Upper lobe of left lung (tissue), 4 donors: ENCODE measurements at regions not wholly inside any gene's neighbourhood (a gene's known extent, or its start where the extent isn't known, plus 50 kb on each side); places are given as distances from the start of the nearest gene placed in this dataset.

ENCODE experiments used
- CTCF ChIP-seq, 6 experiments: fragments of 450-650 bp in 4 of 6; fragments of 200-600 bp in 2 of 6; sonication (generic) in 2 of 6; IDR thresholded peaks; one replicate each; pipeline ENCODE4 v1.5.1; 2016 to 2019; ENCODE audit warnings: antibody characterized with exemption in 6 of 6
- EP300 ChIP-seq, 4 donors: sonication (generic); formaldehyde crosslinking; IDR thresholded peaks; one replicate each; pipeline ENCODE4 v1.5.1; 2017; ENCODE audit warnings: antibody characterized with exemption in 4 of 4, control low read depth in 2 of 4
- POLR2A ChIP-seq, 4 donors: fragments of 450-650 bp; IDR thresholded peaks; one replicate each; pipeline ENCODE4 v1.5.1; 2016 to 2017; ENCODE audit warnings: antibody characterized with exemption in 4 of 4, mild to moderate bottlenecking in 2 of 4
- POLR2AphosphoS5 ChIP-seq, 2 donors: sonication (generic); formaldehyde crosslinking; IDR thresholded peaks; one replicate each; pipeline ENCODE4 v1.5.1; 2017; ENCODE audit warnings: antibody characterized with exemption in 2 of 2

GRCh38 chr3:139756529-139757103, 78.8 kb upstream of the NMNAT3 start:
- TF ChIP-seq CTCF (IDR thresholded peaks at IDR 0.05) (no peak), POLR2A (IDR thresholded peaks at IDR 0.05) (no peak), POLR2AphosphoS5 (IDR thresholded peaks at IDR 0.05) (no peak), EP300 (IDR thresholded peaks at IDR 0.05) (no peak)
